Left renal pelvis (tissue), 4 donors: ENCODE measurements at regions not wholly inside any gene's neighbourhood (a gene's known extent, or its start where the extent isn't known, plus 50 kb on each side); places are given as distances from the start of the nearest gene placed in this dataset.
A peak's percentile ranks its signal among the peaks of the same experiment; 100 is the strongest.

Source experiments
- DNase-seq, 4 donors: peaks; one replicate each; pipeline ENCODE4 v3.0.0-alpha.2; 2013; ENCODE audit warnings: low read depth in 4 of 4, low spot score in 3 of 4

DNA sequence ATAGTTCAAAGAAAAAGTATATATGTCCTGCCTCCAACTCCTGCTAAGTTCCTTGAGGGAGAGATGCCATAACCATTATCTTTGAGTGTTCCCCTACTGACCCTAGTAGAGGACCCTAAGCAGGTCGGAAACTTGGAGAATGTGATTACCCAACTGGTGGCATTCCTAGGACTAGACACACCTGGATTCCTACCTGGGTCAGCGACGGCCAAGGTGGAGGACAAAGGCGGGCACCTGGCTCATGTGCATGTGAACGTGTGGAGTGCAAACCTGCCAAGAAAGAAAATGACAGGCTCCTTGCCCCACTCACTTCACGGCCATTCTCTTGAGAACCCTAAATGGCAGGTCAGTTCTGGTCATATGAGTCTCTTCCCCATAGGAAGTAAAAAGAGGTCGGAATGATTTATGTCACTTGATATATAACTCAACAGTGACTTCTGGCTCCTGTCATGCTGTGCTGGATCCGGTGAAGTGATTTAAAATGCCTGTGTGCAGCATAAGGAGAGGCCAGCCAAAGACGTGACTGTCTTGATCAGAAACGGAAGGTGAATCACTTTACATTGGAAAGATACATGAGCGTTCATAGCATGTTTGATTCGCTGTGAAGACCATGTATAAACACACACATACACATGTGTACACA, 371.6 kb downstream of the EIPR1 start:
- DNase-seq: no peak

DNA sequence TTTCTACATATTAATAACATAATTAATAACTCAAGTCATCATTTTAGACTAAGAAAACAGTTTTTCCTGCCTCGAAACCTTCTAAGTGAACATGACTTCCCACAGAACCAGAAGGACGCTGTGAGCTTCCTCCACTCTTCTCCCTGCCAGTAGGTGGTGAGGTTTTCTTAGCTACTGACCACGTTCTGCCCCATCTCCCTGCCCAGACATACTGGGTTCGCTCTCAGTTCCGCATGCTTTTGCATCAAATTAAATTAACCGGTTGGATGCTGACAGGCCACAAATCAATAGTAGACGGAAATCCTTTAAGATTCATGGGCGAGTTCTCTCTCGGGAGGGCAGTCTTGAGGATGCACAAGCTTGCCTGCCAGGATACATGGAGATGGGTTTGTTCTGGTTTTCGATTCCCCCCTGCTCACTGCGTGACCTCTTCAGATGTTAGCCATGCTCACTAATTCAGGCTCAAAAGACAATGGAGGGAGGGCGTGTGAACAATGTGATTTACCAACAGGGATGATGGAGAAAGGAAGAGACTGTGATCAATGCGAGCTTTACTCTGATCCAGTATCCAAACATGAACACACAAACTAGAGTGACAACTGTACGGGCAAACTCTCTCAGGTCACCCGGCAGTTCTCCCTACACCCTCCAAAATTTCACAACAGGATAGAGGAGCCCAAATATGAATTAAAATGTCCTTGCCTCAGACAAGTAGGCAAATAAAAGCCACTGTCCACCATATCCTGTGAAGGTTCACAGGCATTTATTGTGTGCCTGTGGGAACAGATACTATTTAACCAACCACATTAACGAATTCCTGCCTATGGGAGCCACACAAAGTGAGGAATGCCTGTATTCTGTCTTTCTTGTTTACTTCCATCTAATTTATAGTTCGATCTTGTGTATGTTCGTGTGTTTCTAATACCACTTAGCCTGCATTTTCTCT, 375.7 kb downstream of the EIPR1 start:
- peak; percentile 3 to 24 (median 20) for DNase-seq

DNA sequence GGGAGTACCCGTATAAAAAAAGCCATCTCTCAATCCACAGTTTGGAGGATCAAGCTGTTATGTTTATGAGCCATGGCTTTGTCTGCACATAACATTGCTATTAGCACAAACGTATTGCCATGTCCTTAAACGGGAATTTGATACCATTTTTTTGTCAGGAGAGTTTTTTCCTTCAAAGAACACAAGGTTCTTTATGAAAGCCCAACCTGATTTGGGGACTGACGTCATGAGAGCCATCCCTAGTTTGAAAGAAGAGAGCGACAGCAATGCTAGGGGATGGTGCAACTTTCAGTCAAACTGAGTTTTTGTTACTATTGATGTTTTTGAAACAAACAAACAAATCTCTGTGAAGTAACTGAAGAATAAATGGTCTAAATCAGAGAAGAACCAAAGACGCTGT, 376.6 kb downstream of the EIPR1 start:
- no peak for DNase-seq

DNA sequence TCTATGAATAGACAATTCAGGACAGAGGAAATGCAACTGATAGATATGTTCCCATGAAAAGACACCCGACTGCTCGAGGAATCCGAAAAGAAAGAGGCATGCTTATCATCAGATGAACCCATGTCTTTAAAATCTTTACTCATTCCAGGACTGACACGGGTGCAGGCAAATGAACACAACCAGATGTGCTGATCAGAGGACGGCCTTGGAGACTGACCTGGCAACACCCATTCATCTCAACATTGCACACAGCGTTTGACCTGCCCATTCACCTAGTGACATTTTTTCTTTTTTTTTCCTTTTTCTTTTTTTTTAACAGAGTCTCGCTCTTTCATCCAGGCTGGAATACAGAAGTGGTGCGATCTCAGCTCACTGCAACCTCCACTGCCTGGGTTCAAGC, 377.5 kb downstream of the EIPR1 start:
- DNase-seq: no peak

GRCh38 chr2:2998971-2999370, 378.6 kb downstream of the EIPR1 start:
- no peak for DNase-seq

DNA sequence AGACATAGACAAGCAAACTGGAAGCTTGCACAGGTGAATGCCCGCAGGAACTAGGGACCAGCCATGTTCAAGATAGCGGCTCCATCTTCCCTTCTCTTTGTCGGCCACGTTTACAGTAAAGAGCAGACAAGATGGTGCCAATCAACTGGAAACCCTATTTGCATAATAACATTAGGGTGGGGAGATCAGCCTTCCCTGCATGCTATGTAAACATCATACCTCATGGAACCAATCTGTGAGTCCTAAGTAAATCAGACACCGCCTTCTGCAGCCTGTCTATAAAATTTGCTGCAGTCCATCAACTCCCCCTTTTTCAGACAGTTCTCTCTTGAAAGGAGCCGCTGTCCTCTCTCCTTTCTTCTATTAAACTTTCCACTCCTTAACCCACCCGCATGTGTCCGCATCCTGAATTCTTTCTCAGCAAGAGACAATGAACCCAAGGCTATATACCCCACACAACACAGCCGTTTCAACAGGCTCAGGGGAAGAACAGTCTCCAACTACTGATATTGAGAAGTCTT, 384.4 kb downstream of the EIPR1 start:
- DNase-seq: no peak

DNA sequence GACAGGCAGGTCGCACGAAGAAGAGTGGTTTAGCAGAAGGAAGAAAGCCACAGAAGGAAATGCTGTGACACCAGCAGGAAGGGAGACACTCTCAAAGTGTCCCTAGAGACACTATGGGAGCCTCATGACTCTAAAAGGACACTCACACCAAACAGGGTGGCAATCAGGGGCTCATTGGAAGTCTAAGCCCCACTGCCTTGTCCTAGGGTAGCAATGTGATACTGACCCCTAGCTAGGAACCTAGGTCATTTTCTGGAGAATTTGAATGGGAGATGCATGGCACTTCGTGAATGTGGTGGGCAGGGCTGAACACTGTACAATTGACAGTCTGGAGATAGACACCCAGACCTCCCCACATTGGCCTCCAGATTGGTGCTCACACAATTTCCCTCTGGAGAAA, 385.0 kb downstream of the EIPR1 start:
- no peak for DNase-seq

DNA sequence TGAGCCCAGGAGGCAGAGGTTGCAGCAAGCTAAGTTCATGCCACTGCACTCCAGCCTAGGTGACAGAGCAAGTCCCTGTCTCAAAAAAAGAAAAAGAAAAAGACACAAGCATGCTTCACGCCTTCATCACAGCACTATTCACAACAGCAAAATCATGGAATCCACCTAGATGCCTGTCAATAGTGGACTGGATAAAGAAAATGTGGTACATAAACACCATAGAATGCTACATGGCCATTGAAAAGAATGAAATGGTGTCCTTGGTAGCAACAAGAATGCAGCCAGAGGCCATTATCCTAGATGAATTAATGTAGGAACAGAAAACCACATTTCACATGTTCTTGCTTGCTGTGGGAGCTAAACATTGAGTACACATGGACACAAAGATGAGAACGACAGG, 392.6 kb downstream of the EIPR1 start:
- DNase-seq: no peak

DNA sequence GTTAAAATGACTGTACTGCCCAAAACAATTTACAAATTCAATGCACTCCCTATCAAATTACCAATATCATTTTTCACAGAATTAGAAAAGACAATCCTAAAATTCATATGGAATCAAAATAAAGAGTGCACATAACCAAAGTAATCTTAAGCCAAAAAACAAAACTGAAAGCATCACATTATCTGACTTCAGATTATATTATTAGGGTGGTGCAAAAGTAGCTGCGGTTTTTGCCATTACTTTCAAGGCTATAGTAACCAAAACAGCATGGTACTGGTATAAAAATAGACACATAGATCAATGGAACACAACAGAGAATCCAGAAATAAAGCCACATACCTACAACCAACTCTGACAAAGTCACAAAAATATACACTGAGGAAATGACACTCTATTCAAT, 396.6 kb downstream of the EIPR1 start:
- no peak for DNase-seq

DNA sequence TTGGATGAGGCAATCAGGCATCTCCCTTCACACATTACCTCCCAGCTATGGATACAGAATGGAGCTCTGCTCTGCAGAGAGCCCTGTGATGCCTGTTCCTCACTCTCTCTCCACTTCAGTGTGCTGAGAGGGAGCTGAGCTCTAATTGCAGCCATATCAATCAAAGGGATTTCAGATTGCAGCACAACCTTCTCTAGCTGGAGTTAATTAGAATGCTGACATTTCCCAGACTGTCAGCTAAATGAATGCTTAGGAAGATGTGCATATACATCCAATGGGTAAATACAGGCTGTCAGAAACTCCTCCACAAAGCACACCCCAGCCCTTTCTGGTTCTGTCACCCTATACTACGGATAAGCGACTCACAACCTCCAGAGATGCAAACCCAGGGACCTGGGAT, 402.6 kb downstream of the EIPR1 start:
- DNase-seq: no peak

DNA sequence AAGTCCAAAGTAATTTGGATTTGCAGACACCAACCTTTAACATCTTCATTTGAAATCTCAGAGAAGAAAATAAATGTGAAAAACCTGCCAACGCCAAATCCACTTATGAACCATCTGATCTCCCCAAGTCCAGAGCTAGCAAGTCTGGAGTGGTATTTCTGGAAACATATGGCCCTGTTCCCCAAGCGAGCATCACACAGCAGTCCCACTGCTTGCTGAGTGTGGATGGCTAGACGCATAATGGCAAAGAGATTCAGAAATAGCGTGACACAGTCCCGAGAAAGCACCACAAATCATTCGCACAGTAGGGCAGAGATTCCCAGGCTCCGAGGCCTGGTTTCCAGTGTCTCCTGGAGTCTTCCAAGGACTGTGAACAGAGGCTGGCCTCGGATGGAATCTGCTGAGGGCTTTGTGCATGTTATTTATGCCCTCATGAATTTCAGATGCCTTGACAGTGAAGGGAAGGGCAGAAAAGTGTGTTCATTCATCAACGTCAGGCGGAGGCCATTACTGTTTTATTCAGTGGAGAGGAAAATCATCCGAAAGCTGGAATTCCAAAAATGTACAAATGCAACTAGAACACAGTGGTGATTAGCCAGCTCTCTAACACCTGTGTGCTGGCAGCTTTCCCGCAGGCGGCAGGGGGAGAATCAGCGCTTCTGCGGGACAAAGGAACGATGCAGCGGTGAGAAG, 417.0 kb downstream of the EIPR1 start:
- DNase-seq: peak in 1 of 4 donors; percentile 11

GRCh38 chr2:2950403-2950952, 427.1 kb downstream of the EIPR1 start:
- DNase-seq: no peak

DNA sequence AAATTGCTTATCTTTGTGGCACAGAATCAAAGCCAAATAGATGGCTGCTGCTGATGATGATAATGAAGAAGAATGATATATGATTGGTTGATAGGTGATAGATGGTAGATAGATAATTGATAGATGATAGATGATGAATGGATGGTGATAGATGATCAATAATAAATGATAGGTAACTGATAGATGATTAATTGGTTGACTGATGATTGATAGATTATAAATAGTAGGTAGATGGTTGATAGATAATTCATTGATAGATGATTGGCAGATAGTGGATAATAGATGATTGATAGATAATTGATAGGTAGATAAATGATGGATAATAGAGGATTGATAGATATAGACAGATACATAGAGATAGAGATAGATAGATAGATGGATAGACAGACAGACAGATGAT, 430.2 kb downstream of the EIPR1 start:
- no peak for DNase-seq

DNA sequence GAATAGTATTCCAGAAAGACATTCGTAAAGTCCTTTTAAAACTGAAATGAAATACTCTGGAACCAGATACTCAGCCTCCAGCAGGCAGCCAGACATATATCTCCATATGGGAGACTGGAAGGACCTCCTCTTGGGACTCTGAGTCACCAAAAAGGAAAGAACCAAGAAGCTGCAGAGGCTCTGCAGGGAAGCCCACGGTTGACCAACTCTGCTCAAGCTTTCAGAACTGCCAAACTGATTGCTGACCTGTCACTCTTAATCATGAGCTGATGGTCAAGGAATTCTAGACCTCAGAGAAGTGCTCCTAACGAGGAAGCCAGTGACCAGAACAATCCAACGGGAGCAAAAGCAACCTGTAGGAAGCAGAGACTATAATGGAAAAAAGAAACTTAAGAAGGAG, 434.7 kb downstream of the EIPR1 start:
- DNase-seq: no peak

DNA sequence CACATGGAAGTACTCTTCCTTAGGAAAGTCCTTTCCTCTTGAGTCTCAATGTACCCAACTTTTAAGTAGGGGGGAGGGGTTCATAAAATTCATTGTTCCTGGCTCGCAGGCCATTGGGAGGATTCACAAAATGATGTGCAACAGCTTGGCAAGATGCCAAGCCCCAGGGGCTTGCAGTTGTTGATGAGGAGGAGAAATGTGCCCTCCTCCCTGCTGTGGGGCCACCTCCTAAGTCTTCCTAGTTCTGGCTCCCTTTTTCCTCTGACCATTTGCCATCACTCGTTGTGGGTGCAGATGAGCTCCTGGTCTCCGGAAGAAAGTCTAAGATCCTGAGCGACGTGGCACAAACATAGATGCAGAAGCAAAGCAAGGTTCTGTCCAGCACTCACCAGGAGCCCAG, 435.4 kb downstream of the EIPR1 start:
- no peak for DNase-seq

DNA sequence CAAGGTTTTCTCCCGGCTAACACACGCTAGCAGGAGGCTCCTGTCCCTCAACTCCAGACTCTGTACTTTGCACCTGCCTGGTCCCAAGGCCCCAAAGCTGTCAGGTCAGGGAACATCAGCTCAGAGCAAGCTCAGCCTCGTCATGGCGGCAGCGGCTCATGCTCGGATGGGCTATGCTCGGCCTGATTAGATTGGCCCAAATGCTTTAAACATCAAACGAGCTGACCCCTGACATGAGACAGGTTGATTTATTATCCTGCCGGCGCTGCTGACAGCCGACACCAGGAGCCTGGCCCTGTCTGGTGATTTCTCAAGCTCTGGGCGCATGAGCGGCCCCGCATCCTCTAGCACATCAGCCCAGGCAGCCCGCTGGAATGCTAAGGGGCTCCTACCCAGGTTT, 436.4 kb downstream of the EIPR1 start:
- peak in 2 of 4 donors; percentile 44 to 61 for DNase-seq

GRCh38 chr2:2940702-2941101, 436.9 kb downstream of the EIPR1 start:
- no peak for DNase-seq

DNA sequence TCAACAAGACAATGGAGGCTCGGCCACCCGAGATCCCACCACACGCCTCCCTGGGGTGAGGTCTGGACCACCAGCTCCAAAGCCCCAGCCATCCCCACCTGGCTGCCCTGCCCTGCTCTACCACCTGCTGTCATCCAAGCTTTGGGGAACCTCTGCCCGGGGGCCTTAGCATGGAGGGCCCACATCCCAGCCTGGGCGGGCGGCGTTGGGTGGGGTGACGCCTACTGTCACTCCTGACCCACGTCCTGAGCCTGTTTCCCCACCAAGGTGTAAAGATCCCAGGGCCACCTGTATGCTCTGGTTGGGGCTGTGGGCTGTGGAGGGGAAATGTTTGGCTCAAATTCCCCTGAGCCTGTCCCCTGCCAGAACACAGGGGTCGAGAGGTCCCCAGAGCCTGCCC, 437.6 kb downstream of the EIPR1 start:
- DNase-seq: no peak

DNA sequence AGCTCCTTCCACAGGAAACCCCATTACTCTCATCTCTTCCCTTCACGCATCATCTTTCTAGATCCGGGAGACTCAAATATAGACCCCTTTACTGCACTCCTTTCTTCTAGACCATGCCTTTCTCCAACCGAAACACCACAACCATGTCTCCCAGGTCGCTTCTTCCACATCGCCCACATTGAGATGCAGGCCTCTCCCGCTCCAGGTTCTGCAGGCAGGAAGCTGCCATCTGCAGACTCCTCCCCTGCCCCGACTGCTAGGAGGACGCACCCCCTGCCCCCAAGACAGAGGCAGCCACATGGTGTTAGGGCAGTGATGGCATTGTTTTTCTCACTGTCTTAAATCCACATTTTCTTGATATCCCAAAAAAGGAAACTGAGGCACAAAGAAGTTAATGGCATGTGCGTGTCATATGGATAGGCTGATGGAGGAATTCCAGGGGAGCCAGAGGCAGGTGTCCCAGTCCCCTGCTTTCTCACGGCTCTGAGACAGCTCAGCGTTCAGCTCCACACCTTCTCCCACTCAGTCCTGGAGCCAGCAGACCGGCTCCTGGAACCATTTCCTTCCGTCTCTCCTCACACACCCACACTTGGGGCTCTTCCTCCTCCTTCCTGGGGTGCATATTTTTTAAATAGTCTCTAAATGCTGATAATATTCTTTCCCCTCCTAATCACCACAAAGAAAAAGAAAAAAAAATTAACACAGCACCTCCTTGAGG, 438.4 kb downstream of the EIPR1 start:
- no peak for DNase-seq

- no peak for DNase-seq
Observed at GRCh38 chr2:2938481-2938880, 439.1 kb downstream of the EIPR1 start.
